HCT116 (cell line): ENCODE measurements at regions not wholly inside any gene's neighbourhood (a gene's known extent, or its start where the extent isn't known, plus 50 kb on each side); places are given as distances from the start of the nearest gene placed in this dataset.

Source experiments
- ATAC-seq: fragments of 200-7000 bp; cut with Tn5 transposase; 2 replicates; pipeline ENCODE4 v1.9.1; 2020; ENCODE audit warnings: mild to moderate bottlenecking, moderate library complexity
- BruUV-seq: library from RNA; stranded (reverse); fragments of 400-500 nt; replicated peaks from 2 replicates; lab custom pipeline; 2021; lab: Mats Ljungman, UMichigan
- CTCF ChIA-PET: fragments of 300-600 bp; sonication (Branson Sonifier 250); formaldehyde crosslinking; loops from one replicate; lab custom pipeline; 2021; ENCODE audit warnings: antibody characterized with exemption; lab: Charles Lee
- POLR2A ChIA-PET: fragments of 300-600, 350-600 bp; sonication (Branson Sonifier 250); formaldehyde crosslinking; loops from one replicate; lab custom pipeline; 2021; ENCODE audit warnings: antibody characterized with exemption; lab: Charles Lee
- RAD21 ChIA-PET, 2 experiments: fragments of 300-600 bp; sonication (Branson Sonifier 250); formaldehyde crosslinking; loops; one replicate each; lab custom pipeline; 2023; ENCODE audit warnings: low total read pairs in 2 of 2; ENCODE audit not compliant: uncharacterized antibody in 2 of 2, unreplicated experiment in 2 of 2, low non-redundant PET in 1 of 2; lab: Charles Lee
- DNase-seq: peaks from one replicate; pipeline ENCODE4 v3.0.0-alpha.2; 2010; ENCODE audit warnings: low read depth, low spot score
- H2AFZ ChIP-seq: fragments of 200-600 bp; shearing (Covaris generic), sonication (generic); 2 replicates; pipeline ENCODE4 v1.6.1; 2017; ENCODE audit warnings: low read depth, mixed run types, mixed read lengths, antibody characterized with exemption, low read length; ENCODE audit not compliant: poor library complexity, severe bottlenecking
- H3K27ac ChIP-seq: 2 replicates; pipeline ENCODE4 v1.5.1; 2012; ENCODE audit warnings: low read depth, low read length
- H3K27me3 ChIP-seq: fragments of 200-600 bp; sonication (generic); 2 replicates; pipeline ENCODE4 v1.6.1; 2016; ENCODE audit warnings: mixed run types, low read length, mixed read lengths; ENCODE audit not compliant: insufficient read depth
- H3K36me3 ChIP-seq, 2 experiments: fragments of 200-500 bp in 1 of 2; fragments of 200-600 bp in 1 of 2; sonication (Bioruptor generic) in 1 of 2; sonication (generic) in 1 of 2; 2 replicates each; pipeline versions ENCODE4 v1.5.1 to v1.6.1; 2014 to 2016; ENCODE audit warnings: low read length in 2 of 2, inconsistent platforms in 1 of 2, mixed read lengths in 1 of 2, mixed run types in 1 of 2; ENCODE audit not compliant: insufficient read depth in 2 of 2, control insufficient read depth in 1 of 2
- H3K4me1 ChIP-seq, 2 experiments: fragments of 200-600 bp in 1 of 2; sonication (generic) in 1 of 2; 2 replicates each; pipeline versions ENCODE4 v1.5.1 to v1.6.1; 2012 to 2017; ENCODE audit warnings: low read length in 2 of 2, inconsistent platforms in 1 of 2, mild to moderate bottlenecking in 1 of 2, mixed read lengths in 1 of 2, mixed run types in 1 of 2, moderate library complexity in 1 of 2; ENCODE audit not compliant: insufficient read depth in 2 of 2, control insufficient read depth in 1 of 2
- H3K4me2 ChIP-seq: fragments of 200-600 bp; sonication (generic); 2 replicates; pipeline ENCODE4 v1.6.1; 2017; ENCODE audit warnings: mixed run types, low read length, mixed read lengths
- H3K4me3 ChIP-seq, 2 experiments: fragments of 200-600 bp in 1 of 2; sonication (generic) in 1 of 2; replicated peaks in 1 of 2; 2 replicates each; pipeline ENCODE4 v1.5.1; 2011 to 2016; ENCODE audit warnings: low read length in 2 of 2, control low read depth in 1 of 2, low read depth in 1 of 2, mild to moderate bottlenecking in 1 of 2, mixed read lengths in 1 of 2, mixed run types in 1 of 2
- H3K79me2 ChIP-seq: fragments of 200-600 bp; sonication (generic); 2 replicates; pipeline ENCODE4 v1.6.1; 2017; ENCODE audit warnings: mild to moderate bottlenecking, mixed run types, low read length, moderate library complexity, mixed read lengths; ENCODE audit not compliant: insufficient read depth
- H3K9ac ChIP-seq: fragments of 200-600 bp; sonication (generic); 2 replicates; pipeline ENCODE4 v1.6.1; 2016; ENCODE audit warnings: low read length, mixed read lengths
- H3K9me2 ChIP-seq: fragments of 200-600 bp; sonication (generic), shearing (Covaris generic); 2 replicates; pipeline ENCODE4 v1.6.1; 2017; ENCODE audit warnings: mixed run types, mild to moderate bottlenecking, moderate library complexity; ENCODE audit not compliant: insufficient read depth
- H3K9me3 ChIP-seq, 2 experiments: fragments of 200-500 bp in 1 of 2; fragments of 200-600 bp in 1 of 2; sonication (Bioruptor generic) in 1 of 2; sonication (generic) in 1 of 2; 2 replicates each; pipeline ENCODE4 v1.6.1; 2014 to 2017; ENCODE audit warnings: low read length in 2 of 2, mixed read lengths in 2 of 2, inconsistent platforms in 1 of 2, low read depth in 1 of 2, mild to moderate bottlenecking in 1 of 2, mixed run types in 1 of 2, moderate library complexity in 1 of 2; ENCODE audit not compliant: control insufficient read depth in 1 of 2, insufficient read depth in 1 of 2
- H4K20me1 ChIP-seq: fragments of 200-600 bp; sonication (generic), shearing (Covaris generic); 2 replicates; pipeline ENCODE4 v1.6.1; 2017; ENCODE audit warnings: mixed run types, mild to moderate bottlenecking, moderate library complexity; ENCODE audit not compliant: insufficient read depth
- ATF3 ChIP-seq: IDR thresholded peaks from 2 replicates; pipeline ENCODE4 v1.6.1; 2012
- CBX3 ChIP-seq: IDR thresholded peaks from 2 replicates; pipeline ENCODE4 v1.6.1; 2012; ENCODE audit warnings: low read depth
- CEBPB ChIP-seq: IDR thresholded peaks from 2 replicates; pipeline ENCODE4 v1.6.1; 2012; ENCODE audit warnings: low read depth
- CTCF ChIP-seq, 3 experiments: fragments of 200-600 bp in 1 of 3; sonication (generic) in 1 of 3; IDR thresholded peaks in 2 of 3; conservative IDR thresholded peaks in 1 of 3; 2 replicates each; pipeline ENCODE4 v1.5.1; 2012 to 2017; ENCODE audit warnings: low read depth in 2 of 3, low read length in 2 of 3, antibody characterized with exemption in 1 of 3, borderline replicate concordance in 1 of 3, control low read depth in 1 of 3, mild to moderate bottlenecking in 1 of 3, mixed read lengths in 1 of 3, mixed run types in 1 of 3, moderate library complexity in 1 of 3; ENCODE audit not compliant: insufficient read depth in 1 of 3
- EGR1 ChIP-seq: IDR thresholded peaks from 2 replicates; pipeline ENCODE4 v1.6.1; 2012; ENCODE audit warnings: low read depth
- EZH2 ChIP-seq: fragments of 200-600 bp; sonication (generic); IDR thresholded peaks from 2 replicates; pipeline ENCODE4 v1.6.1; 2017; ENCODE audit warnings: antibody characterized with exemption, mixed run types
- EZH2phosphoT487 ChIP-seq: fragments of 200-600 bp; IDR thresholded peaks from 2 replicates; pipeline ENCODE4 v1.6.1; 2018; ENCODE audit warnings: antibody characterized with exemption, borderline replicate concordance
- FOSL1 ChIP-seq: IDR thresholded peaks from 2 replicates; pipeline ENCODE4 v1.6.1; 2012; ENCODE audit warnings: low read depth
- JUND ChIP-seq: IDR thresholded peaks from 2 replicates; pipeline ENCODE4 v1.6.1; 2012
- MAX ChIP-seq: IDR thresholded peaks from 2 replicates; pipeline ENCODE4 v1.6.1; 2012
- POLR2A ChIP-seq: IDR thresholded peaks from 2 replicates; pipeline ENCODE4 v1.7.0; 2011; ENCODE audit warnings: borderline replicate concordance; ENCODE audit not compliant: insufficient read depth, insufficient read length; ENCODE audit errors: extremely low read depth
- POLR2AphosphoS5 ChIP-seq: IDR thresholded peaks from 2 replicates; pipeline ENCODE4 v1.6.1; 2011; ENCODE audit warnings: mild to moderate bottlenecking, low read depth, low read length, moderate library complexity
- RAD21 ChIP-seq: IDR thresholded peaks from 2 replicates; pipeline ENCODE4 v1.6.1; 2012; ENCODE audit warnings: low read depth, mild to moderate bottlenecking
- REST ChIP-seq: IDR thresholded peaks from 2 replicates; pipeline ENCODE4 v1.6.1; 2012; ENCODE audit warnings: low read depth
- SIN3A ChIP-seq: IDR thresholded peaks from 2 replicates; pipeline ENCODE4 v1.6.1; 2012; ENCODE audit warnings: low read depth
- SP1 ChIP-seq: IDR thresholded peaks from 2 replicates; pipeline ENCODE4 v1.6.1; 2012; ENCODE audit warnings: low read depth
- TCF7L2 ChIP-seq: IDR thresholded peaks from 2 replicates; pipeline ENCODE4 v1.7.0; 2011; ENCODE audit warnings: borderline replicate concordance, inconsistent platforms; ENCODE audit not compliant: insufficient read depth, insufficient read length; ENCODE audit errors: extremely low read depth
- YY1 ChIP-seq: IDR thresholded peaks from 2 replicates; pipeline ENCODE4 v1.6.1; 2011; ENCODE audit warnings: low read length, low read depth, moderate library complexity, mild to moderate bottlenecking; ENCODE audit not compliant: insufficient replicate concordance; ENCODE audit errors: extremely low read depth
- ZBTB33 ChIP-seq: IDR thresholded peaks from 2 replicates; pipeline ENCODE4 v1.6.1; 2011; ENCODE audit warnings: mild to moderate bottlenecking, low read length, moderate library complexity; ENCODE audit not compliant: insufficient replicate concordance; ENCODE audit errors: extremely low read depth
- ZFX ChIP-seq: fragments of 450-650 bp; IDR thresholded peaks from 2 replicates; pipeline ENCODE4 v1.6.1; 2017
- intact Hi-C: fragments of 100-400 bp; cut with micrococcal nuclease; formaldehyde crosslinking; loops from 2 replicates; pipeline ENCODE4 v1.10.0; 2022

GRCh38 chr20:54346276-54346675 is 129.1 kb upstream of the DOK5 start:
- Histone ChIP-seq H3K27me3 (no peaks in the 10 kb centered on the region), H2AFZ (no peak overlapping the region), H3K4me2 (no peak overlapping the region), H3K79me2 (no peaks in the 10 kb centered on the region), H3K4me3 (no peak overlapping the region), H3K4me1 (peaks cover 19 to 20% of the 10 kb centered on the region in 2 experiments; a peak in 3 of 4 replicates), H3K36me3 (no peaks in the 10 kb centered on the region), H3K9me2 (no peaks in the 10 kb centered on the region), H3K9me3 (no peaks in the 10 kb centered on the region), H3K9ac (no peak overlapping the region), H4K20me1 (no peaks in the 10 kb centered on the region), H3K27ac (no peak overlapping the region)
- ChIA-PET RAD21 (no interaction called here), POLR2A (no interaction called here), CTCF (no interaction called here)
- intact Hi-C loops: no loop called here
- no peak for TF ChIP-seq POLR2AphosphoS5
- no peak for TF ChIP-seq MAX
- no peak for TF ChIP-seq SP1
- TF ChIP-seq ZBTB33: no peak
- TF ChIP-seq FOSL1: no peak
- TF ChIP-seq CEBPB: no peak
- TF ChIP-seq SIN3A: no peak
- no peak for TF ChIP-seq REST
- TF ChIP-seq ATF3: no peak
- TF ChIP-seq CBX3: no peak
- no peak for TF ChIP-seq RAD21
- TF ChIP-seq YY1: no peak
- no peak for TF ChIP-seq EZH2
- no peak for TF ChIP-seq ZFX
- TF ChIP-seq CTCF (IDR thresholded peaks at IDR 0.05 in 2 of 3, conservative IDR thresholded peaks at IDR 0.05 in 1 of 3; ENCODE audit: borderline replicate concordance in 1 of 3, insufficient read depth in 1 of 3, low read depth in 2 of 3, low read length in 2 of 3): no peak
- no peak for TF ChIP-seq POLR2A
- TF ChIP-seq EGR1: no peak
- no peak for TF ChIP-seq TCF7L2
- no peak for TF ChIP-seq EZH2phosphoT487
- TF ChIP-seq JUND: no peak
- DNase-seq (no peak), ATAC-seq (no peak)
- BruUV-seq: no TSS peak
